Keratinocyte (primary cell): ENCODE measurements at regions not wholly inside any gene's neighbourhood (a gene's known extent, or its start where the extent isn't known, plus 50 kb on each side); places are given as distances from the start of the nearest gene placed in this dataset.

Experiments used
- CTCF ChIP-seq, 3 experiments: IDR thresholded peaks in 1 of 3; conservative IDR thresholded peaks in 1 of 3; optimal IDR thresholded peaks in 1 of 3; 2 replicates in 2 of 3; 3 replicates in 1 of 3; pipeline versions ENCODE3 to v1.5.1; 2011; ENCODE audit warnings: low read length in 3 of 3, mild to moderate bottlenecking in 3 of 3, moderate library complexity in 2 of 3, control low read depth in 1 of 3, inconsistent platforms in 1 of 3; ENCODE audit not compliant: insufficient read depth in 2 of 3; ENCODE audit errors: extremely low read depth in 1 of 3
- EZH2 ChIP-seq: IDR thresholded peaks from one replicate; pipeline ENCODE4 v1.6.1; 2012; ENCODE audit warnings: inconsistent platforms, mild to moderate bottlenecking, low read length, moderate library complexity

DNA sequence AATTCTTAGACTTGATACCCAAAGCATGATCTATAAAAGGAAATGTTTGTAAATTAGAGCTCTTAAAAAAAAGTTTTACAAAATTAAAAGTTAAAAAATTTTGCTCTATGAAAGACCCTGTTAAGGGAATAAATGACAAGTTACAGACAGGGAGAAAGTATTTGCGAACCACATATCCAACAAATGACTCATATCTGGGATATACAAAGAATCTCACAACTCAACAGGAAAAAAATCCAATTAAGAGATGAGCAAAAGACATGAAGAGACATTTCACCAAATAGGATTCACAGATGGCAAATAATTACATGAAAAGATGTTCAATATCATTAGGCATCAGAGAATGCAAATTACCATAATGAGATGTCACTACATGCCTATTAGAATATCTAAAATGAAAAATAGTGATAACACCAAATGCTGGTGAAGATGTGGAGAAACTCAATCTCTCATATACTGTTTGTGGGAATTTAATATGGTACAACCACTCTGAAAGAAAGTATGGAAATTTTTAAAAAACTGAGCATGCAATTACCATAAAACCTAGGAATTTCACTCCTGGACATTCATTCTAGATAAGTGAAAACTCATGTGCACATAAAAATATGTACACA, 100.8 kb upstream of the EOLA2 start:
- no peak for TF ChIP-seq CTCF (optimal IDR thresholded peaks at IDR 0.05 in 1 of 3, IDR thresholded peaks at IDR 0.05 in 1 of 3, conservative IDR thresholded peaks at IDR 0.05 in 1 of 3; ENCODE audit: extremely low read depth in 1 of 3, insufficient read depth in 2 of 3, low read length in 3 of 3)
- no peak for TF ChIP-seq EZH2
